SK-N-SH treated with all-trans-retinoic acid at 6 μM for 48 hours (cell line): ENCODE measurements at regions not wholly inside any gene's neighbourhood (a gene's known extent, or its start where the extent isn't known, plus 50 kb on each side); places are given as distances from the start of the nearest gene placed in this dataset.

Experiments used
- CSDC2 ChIP-seq: fragments of 250-450 bp; sonication (Bioruptor Pico); IDR thresholded peaks from 2 replicates; pipeline ENCODE4 v1.5.0; 2020; ENCODE audit warnings: mild to moderate bottlenecking, moderate library complexity
- GLIS3 ChIP-seq: fragments of 250-450 bp; sonication (Bioruptor Pico); IDR thresholded peaks from 2 replicates; pipeline ENCODE4 v1.5.0; 2020; ENCODE audit warnings: mild to moderate bottlenecking, moderate library complexity
- RARB ChIP-seq: fragments of 250-450 bp; sonication (Bioruptor Pico); IDR thresholded peaks from 2 replicates; pipeline ENCODE4 v1.8.0; 2021; ENCODE audit warnings: mild to moderate bottlenecking, moderate library complexity
- TCF4 ChIP-seq: fragments of 250-450 bp; sonication (Bioruptor Pico); IDR thresholded peaks from 2 replicates; pipeline ENCODE4 v1.8.0; 2021; ENCODE audit warnings: mild to moderate bottlenecking, moderate library complexity, borderline replicate concordance
- ZFP3 ChIP-seq: fragments of 250-450 bp; sonication (Bioruptor Pico); IDR thresholded peaks from 2 replicates; pipeline ENCODE4 v1.5.0; 2020; ENCODE audit warnings: mild to moderate bottlenecking, moderate library complexity
- ZFP30 ChIP-seq: fragments of 450-650 bp; formaldehyde crosslinking; IDR thresholded peaks from 2 replicates; pipeline ENCODE4 v1.5.0; 2022; ENCODE audit warnings: mild to moderate bottlenecking, moderate library complexity
- ZNF70 ChIP-seq: fragments of 450-650 bp; formaldehyde crosslinking; IDR thresholded peaks from 2 replicates; pipeline ENCODE4 v1.5.0; 2020; ENCODE audit warnings: mild to moderate bottlenecking, moderate library complexity
- ZNF8 ChIP-seq: fragments of 450-650 bp; formaldehyde crosslinking; IDR thresholded peaks from 2 replicates; pipeline ENCODE4 v1.5.0; 2020; ENCODE audit warnings: mild to moderate bottlenecking, moderate library complexity
- TF ChIP-seq, protein P1 (sequence below): fragments of 250-450 bp; sonication (Bioruptor Pico); IDR thresholded peaks from 2 replicates; pipeline ENCODE4 v1.5.0; 2020; ENCODE audit warnings: mild to moderate bottlenecking, moderate library complexity
- TF ChIP-seq, protein P2 (sequence below): fragments of 250-450 bp; sonication (Bioruptor Pico); IDR thresholded peaks from 2 replicates; pipeline ENCODE4 v1.8.0; 2020; ENCODE audit warnings: mild to moderate bottlenecking, moderate library complexity, borderline replicate concordance
- TF ChIP-seq, protein P3 (sequence below): fragments of 250-450 bp; sonication (Bioruptor Pico); IDR thresholded peaks from 2 replicates; pipeline ENCODE4 v1.8.0; 2021; ENCODE audit warnings: low read depth, mild to moderate bottlenecking, moderate library complexity, borderline replicate concordance
- TF ChIP-seq, protein P4 (sequence below): fragments of 250-450 bp; sonication (Bioruptor Pico); IDR thresholded peaks from 2 replicates; pipeline ENCODE4 v1.5.1; 2021; ENCODE audit warnings: mild to moderate bottlenecking, moderate library complexity

DNA sequence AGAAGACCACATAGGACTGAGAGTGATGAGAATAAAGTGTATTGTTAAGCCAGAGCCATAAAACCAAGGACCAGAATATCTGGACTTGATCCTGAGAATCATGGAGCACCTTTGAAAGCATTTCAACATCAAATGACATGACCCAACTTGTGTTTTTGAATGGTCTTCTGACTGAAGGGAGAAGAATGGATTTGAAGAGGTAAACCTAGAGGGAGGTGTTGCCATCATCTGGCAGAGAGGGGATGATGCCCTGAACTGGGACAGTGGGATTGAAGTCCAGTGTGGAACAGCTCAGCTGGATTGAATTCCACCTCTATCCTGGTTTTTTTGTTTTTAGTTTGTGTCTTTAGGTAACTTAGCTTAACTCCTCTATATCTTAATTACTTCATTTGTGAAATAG, 570.0 kb downstream of the TBC1D32 start:
- TF ChIP-seq, protein P1, sequence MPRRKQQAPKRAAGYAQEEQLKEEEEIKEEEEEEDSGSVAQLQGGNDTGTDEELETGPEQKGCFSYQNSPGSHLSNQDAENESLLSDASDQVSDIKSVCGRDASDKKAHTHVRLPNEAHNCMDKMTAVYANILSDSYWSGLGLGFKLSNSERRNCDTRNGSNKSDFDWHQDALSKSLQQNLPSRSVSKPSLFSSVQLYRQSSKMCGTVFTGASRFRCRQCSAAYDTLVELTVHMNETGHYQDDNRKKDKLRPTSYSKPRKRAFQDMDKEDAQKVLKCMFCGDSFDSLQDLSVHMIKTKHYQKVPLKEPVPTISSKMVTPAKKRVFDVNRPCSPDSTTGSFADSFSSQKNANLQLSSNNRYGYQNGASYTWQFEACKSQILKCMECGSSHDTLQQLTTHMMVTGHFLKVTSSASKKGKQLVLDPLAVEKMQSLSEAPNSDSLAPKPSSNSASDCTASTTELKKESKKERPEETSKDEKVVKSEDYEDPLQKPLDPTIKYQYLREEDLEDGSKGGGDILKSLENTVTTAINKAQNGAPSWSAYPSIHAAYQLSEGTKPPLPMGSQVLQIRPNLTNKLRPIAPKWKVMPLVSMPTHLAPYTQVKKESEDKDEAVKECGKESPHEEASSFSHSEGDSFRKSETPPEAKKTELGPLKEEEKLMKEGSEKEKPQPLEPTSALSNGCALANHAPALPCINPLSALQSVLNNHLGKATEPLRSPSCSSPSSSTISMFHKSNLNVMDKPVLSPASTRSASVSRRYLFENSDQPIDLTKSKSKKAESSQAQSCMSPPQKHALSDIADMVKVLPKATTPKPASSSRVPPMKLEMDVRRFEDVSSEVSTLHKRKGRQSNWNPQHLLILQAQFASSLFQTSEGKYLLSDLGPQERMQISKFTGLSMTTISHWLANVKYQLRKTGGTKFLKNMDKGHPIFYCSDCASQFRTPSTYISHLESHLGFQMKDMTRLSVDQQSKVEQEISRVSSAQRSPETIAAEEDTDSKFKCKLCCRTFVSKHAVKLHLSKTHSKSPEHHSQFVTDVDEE (CRISPR knock-in tag) = no peak
- TF ChIP-seq ZFP3 (CRISPR knock-in tag) (no peak), ZNF70 (no peak), CSDC2 (CRISPR knock-in tag) (no peak), GLIS3 (CRISPR knock-in tag) (no peak), ZFP30 (CRISPR knock-in tag) (no peak), RARB (CRISPR knock-in tag) (no peak), ZNF8 (CRISPR knock-in tag) (no peak), TCF4 (CRISPR knock-in tag) (no peak)
- TF ChIP-seq, protein P2, sequence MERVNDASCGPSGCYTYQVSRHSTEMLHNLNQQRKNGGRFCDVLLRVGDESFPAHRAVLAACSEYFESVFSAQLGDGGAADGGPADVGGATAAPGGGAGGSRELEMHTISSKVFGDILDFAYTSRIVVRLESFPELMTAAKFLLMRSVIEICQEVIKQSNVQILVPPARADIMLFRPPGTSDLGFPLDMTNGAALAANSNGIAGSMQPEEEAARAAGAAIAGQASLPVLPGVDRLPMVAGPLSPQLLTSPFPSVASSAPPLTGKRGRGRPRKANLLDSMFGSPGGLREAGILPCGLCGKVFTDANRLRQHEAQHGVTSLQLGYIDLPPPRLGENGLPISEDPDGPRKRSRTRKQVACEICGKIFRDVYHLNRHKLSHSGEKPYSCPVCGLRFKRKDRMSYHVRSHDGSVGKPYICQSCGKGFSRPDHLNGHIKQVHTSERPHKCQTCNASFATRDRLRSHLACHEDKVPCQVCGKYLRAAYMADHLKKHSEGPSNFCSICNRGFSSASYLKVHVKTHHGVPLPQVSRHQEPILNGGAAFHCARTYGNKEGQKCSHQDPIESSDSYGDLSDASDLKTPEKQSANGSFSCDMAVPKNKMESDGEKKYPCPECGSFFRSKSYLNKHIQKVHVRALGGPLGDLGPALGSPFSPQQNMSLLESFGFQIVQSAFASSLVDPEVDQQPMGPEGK (CRISPR knock-in tag) = no peak
- TF ChIP-seq, protein P3, sequence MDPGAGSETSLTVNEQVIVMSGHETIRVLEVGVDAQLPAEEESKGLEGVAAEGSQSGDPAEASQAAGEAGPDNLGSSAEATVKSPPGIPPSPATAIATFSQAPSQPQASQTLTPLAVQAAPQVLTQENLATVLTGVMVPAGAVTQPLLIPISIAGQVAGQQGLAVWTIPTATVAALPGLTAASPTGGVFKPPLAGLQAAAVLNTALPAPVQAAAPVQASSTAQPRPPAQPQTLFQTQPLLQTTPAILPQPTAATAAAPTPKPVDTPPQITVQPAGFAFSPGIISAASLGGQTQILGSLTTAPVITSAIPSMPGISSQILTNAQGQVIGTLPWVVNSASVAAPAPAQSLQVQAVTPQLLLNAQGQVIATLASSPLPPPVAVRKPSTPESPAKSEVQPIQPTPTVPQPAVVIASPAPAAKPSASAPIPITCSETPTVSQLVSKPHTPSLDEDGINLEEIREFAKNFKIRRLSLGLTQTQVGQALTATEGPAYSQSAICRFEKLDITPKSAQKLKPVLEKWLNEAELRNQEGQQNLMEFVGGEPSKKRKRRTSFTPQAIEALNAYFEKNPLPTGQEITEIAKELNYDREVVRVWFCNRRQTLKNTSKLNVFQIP (CRISPR knock-in tag) = no peak
- TF ChIP-seq, protein P4, sequence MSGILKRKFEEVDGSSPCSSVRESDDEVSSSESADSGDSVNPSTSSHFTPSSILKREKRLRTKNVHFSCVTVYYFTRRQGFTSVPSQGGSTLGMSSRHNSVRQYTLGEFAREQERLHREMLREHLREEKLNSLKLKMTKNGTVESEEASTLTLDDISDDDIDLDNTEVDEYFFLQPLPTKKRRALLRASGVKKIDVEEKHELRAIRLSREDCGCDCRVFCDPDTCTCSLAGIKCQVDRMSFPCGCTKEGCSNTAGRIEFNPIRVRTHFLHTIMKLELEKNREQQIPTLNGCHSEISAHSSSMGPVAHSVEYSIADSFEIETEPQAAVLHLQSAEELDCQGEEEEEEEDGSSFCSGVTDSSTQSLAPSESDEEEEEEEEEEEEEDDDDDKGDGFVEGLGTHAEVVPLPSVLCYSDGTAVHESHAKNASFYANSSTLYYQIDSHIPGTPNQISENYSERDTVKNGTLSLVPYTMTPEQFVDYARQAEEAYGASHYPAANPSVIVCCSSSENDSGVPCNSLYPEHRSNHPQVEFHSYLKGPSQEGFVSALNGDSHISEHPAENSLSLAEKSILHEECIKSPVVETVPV (CRISPR knock-in tag) = no peak
